HepG2 (cell line): ENCODE measurements at regions not wholly inside any gene's neighbourhood (a gene's known extent, or its start where the extent isn't known, plus 50 kb on each side); places are given as distances from the start of the nearest gene placed in this dataset.

Experiments
- ATAC-seq: fragments of 200-7000 bp; cut with Tn5 transposase; 3 replicates; pipeline ENCODE4 v1.9.1; 2020; ENCODE audit warnings: mild to moderate bottlenecking, moderate library complexity
- BruUV-seq: library from RNA; stranded (reverse); fragments of 400-500 nt; replicated peaks from 2 replicates; lab custom pipeline; 2021; lab: Mats Ljungman, UMichigan
- CTCF ChIA-PET: fragments of 300-600 bp; formaldehyde crosslinking; extraction: SDS; loops from one replicate; lab custom pipeline; 2021; ENCODE audit warnings: low total read pairs, inconsistent platforms, low intra/inter-chr PET ratio; lab: Yijun Ruan, JAX
- POLR2A ChIA-PET: fragments of 350-600 bp; sonication (Branson Sonifier 250); formaldehyde crosslinking; loops from one replicate; lab custom pipeline; 2020; ENCODE audit warnings: antibody characterized with exemption, inconsistent platforms; lab: Yijun Ruan, JAX
- DNase-seq: peaks from one replicate; pipeline ENCODE4 v3.0.0-alpha.2; 2015; ENCODE audit warnings: low spot score
- FAIRE-seq: peaks from 3 replicates; lab custom pipeline; 2011; peaks lifted over from hg19 to GRCh38; lab: Jason Lieb, UNC
- H2AFZ ChIP-seq: one replicate; pipeline ENCODE4 v1.6.1; 2011; ENCODE audit warnings: low read length, inconsistent platforms
- H3K27ac ChIP-seq: fragments of 300-600 bp; 3 replicates; pipeline ENCODE4 v1.8.0; 2011; ENCODE audit warnings: mixed run types, mild to moderate bottlenecking, mixed read lengths, low read length, inconsistent platforms; ENCODE audit not compliant: insufficient read depth; ENCODE audit errors: extremely low read length
- H3K27me3 ChIP-seq, 2 experiments: fragments of 200-600 bp in 1 of 2; 2 replicates in 1 of 2; 3 replicates in 1 of 2; pipeline versions ENCODE4 v1.6.0 to v1.8.0; 2011; ENCODE audit warnings: low read length in 2 of 2, mild to moderate bottlenecking in 2 of 2, moderate library complexity in 2 of 2, inconsistent platforms in 1 of 2; ENCODE audit not compliant: insufficient read depth in 2 of 2, control insufficient read depth in 1 of 2
- H3K36me3 ChIP-seq, 2 experiments: fragments of 200-600 bp in 1 of 2; replicated peaks in 1 of 2; 2 replicates in 1 of 2; 3 replicates in 1 of 2; pipeline versions ENCODE4 v1.5.1 to v1.8.0; 2011; ENCODE audit warnings: low read length in 2 of 2, inconsistent platforms in 1 of 2; ENCODE audit not compliant: insufficient read depth in 2 of 2, control insufficient read depth in 1 of 2
- H3K4me1 ChIP-seq: 2 replicates; pipeline ENCODE4 v1.5.1; 2012; ENCODE audit warnings: low read length, inconsistent platforms; ENCODE audit not compliant: insufficient read depth
- H3K4me2 ChIP-seq: 2 replicates; pipeline ENCODE4 v1.6.0; 2011; ENCODE audit warnings: low read depth, low read length, inconsistent platforms
- H3K4me3 ChIP-seq, 3 experiments: fragments of 200-600 bp in 1 of 3; sonication (generic), shearing (Covaris generic) in 1 of 3; replicated peaks in 1 of 3; 2 replicates each; pipeline ENCODE4 v1.5.1; 2011 to 2016; ENCODE audit warnings: low read length in 3 of 3, inconsistent platforms in 2 of 3, low read depth in 2 of 3, mild to moderate bottlenecking in 2 of 3, control low read depth in 1 of 3, mixed read lengths in 1 of 3; ENCODE audit not compliant: insufficient read depth in 1 of 3
- H3K79me2 ChIP-seq: one replicate; pipeline ENCODE4 v1.6.1; 2011; ENCODE audit warnings: low read length, inconsistent platforms; ENCODE audit not compliant: insufficient read depth
- H3K9ac ChIP-seq: 2 replicates; pipeline ENCODE4 v1.6.0; 2011; ENCODE audit warnings: mild to moderate bottlenecking, low read depth, low read length, inconsistent platforms; ENCODE audit not compliant: insufficient read depth
- H3K9me3 ChIP-seq: 2 replicates; pipeline ENCODE4 v1.5.1; 2012; ENCODE audit warnings: mild to moderate bottlenecking, low read length
- H4K20me1 ChIP-seq: 2 replicates; pipeline ENCODE4 v1.6.0; 2011; ENCODE audit warnings: inconsistent platforms, mild to moderate bottlenecking, low read length, moderate library complexity; ENCODE audit not compliant: insufficient read depth
- ARID2 ChIP-seq: sonication (generic); formaldehyde crosslinking; IDR thresholded peaks from 2 replicates; pipeline ENCODE4 v1.8.1; 2022; ENCODE audit warnings: mild to moderate bottlenecking, missing genetic modification reagents, borderline replicate concordance
- E2F5 ChIP-seq: sonication (generic); formaldehyde crosslinking; conservative IDR thresholded peaks from 2 replicates; pipeline ENCODE4 v1.4.0; 2020; ENCODE audit warnings: missing genetic modification reagents
- GFI1 ChIP-seq: sonication (generic); formaldehyde crosslinking; IDR thresholded peaks from 2 replicates; pipeline ENCODE4 v1.5.0; 2020; ENCODE audit warnings: missing genetic modification reagents, mild to moderate bottlenecking, borderline replicate concordance
- KDM6A ChIP-seq: IDR thresholded peaks from 2 replicates; pipeline ENCODE4 v1.6.1; 2016; ENCODE audit warnings: low read depth
- RCOR2 ChIP-seq: IDR thresholded peaks from 2 replicates; pipeline ENCODE4 v1.6.1; 2016; ENCODE audit warnings: missing biosample characterization, missing genetic modification reagents
- SNAPC4 ChIP-seq: sonication (generic); formaldehyde crosslinking; IDR thresholded peaks from 2 replicates; pipeline ENCODE4 v1.4.0; 2020; ENCODE audit warnings: mild to moderate bottlenecking, missing genetic modification reagents
- ZNF276 ChIP-seq: sonication (generic); formaldehyde crosslinking; IDR thresholded peaks from 2 replicates; pipeline ENCODE4 v1.4.0; 2020; ENCODE audit warnings: mild to moderate bottlenecking, low read depth, missing genetic modification reagents
- ZNF496 ChIP-seq: sonication (generic); formaldehyde crosslinking; IDR thresholded peaks from 2 replicates; pipeline ENCODE4 v1.8.1; 2023; ENCODE audit warnings: mild to moderate bottlenecking, moderate library complexity, missing genetic modification reagents; ENCODE audit not compliant: insufficient replicate concordance
- ZNF790 ChIP-seq: sonication (generic); formaldehyde crosslinking; IDR thresholded peaks from 2 replicates; pipeline ENCODE4 v1.8.0; 2022; ENCODE audit warnings: missing genetic modification reagents, mild to moderate bottlenecking, borderline replicate concordance
- ZUFSP ChIP-seq: sonication (generic); formaldehyde crosslinking; IDR thresholded peaks from 2 replicates; pipeline ENCODE4 v1.9.0; 2021; ENCODE audit warnings: missing genetic modification reagents, mild to moderate bottlenecking, borderline replicate concordance
- WGBS: methylation state at CpG from one replicate; pipeline ENCODE4 v1.1.6; 2017; ENCODE audit warnings: low lambda C conversion rate; 5-methylcytosine and 5-hydroxymethylcytosine counted together
- in situ Hi-C: cut with HindIII; loops from 2 replicates; pipeline ENCODE4 v1.10.0; 2017; ENCODE audit warnings: low pct_unique_long_range_greater_than_20kb; ENCODE audit not compliant: extremely low pct_ligation_motif_present
- intact Hi-C: fragments of 100-400 bp; cut with micrococcal nuclease; formaldehyde crosslinking; loops from one replicate; pipeline ENCODE4 v1.10.0; 2022; ENCODE audit not compliant: unreplicated experiment

- TF ChIP-seq SNAPC4 (CRISPR knock-in tag) = no peak
- TF ChIP-seq, all 625 proteins: peak for 3
Observed at GRCh38 chr15:62904041-62904910, 138.3 kb upstream of the TPM1 start (continued).

GRCh38 chr15:62906627-62907026, 135.9 kb upstream of the TPM1 start:
- Histone ChIP-seq H3K27ac (no peak overlapping the region), H3K9me3 (no peaks in the 10 kb centered on the region), H3K4me3 (no peak overlapping the region), H3K36me3 (no peaks in the 10 kb centered on the region), H3K27me3 (no peaks in the 10 kb centered on the region), H3K9ac (no peak overlapping the region), H3K4me2 (no peak overlapping the region), H3K4me1 (peaks cover 59% of the 10 kb centered on the region), H4K20me1 (no peaks in the 10 kb centered on the region), H2AFZ (no peak overlapping the region), H3K79me2 (no peaks in the 10 kb centered on the region)
- intact Hi-C loops (no loop called here), in situ Hi-C loops (no loop called here)
- no peak for FAIRE-seq
- 87% methylated on average over 3 of the region's 6 CpGs for WGBS
- ATAC-seq = no peak
- no peak for DNase-seq
- CTCF ChIA-PET = no interaction called here
- no TSS peak for BruUV-seq
- POLR2A ChIA-PET = no interaction called here
- no peak for TF ChIP-seq ARID2 (CRISPR knock-in tag)
- TF ChIP-seq KDM6A = no peak
- no peak for TF ChIP-seq GFI1
- no peak for TF ChIP-seq RCOR2 (CRISPR knock-in tag)
- no peak for TF ChIP-seq ZNF790
- no peak for TF ChIP-seq ZNF496 (CRISPR knock-in tag)
- TF ChIP-seq ZUFSP (CRISPR knock-in tag) = no peak
- no peak for TF ChIP-seq ZNF276 (CRISPR knock-in tag)
- no peak for TF ChIP-seq E2F5 (CRISPR knock-in tag)
